ENCODE measurements at regions not wholly inside any gene's neighbourhood (a gene's known extent, or its start where the extent isn't known, plus 50 kb on each side); places are given as distances from the start of the nearest gene placed in this dataset.
A peak's percentile ranks its signal among the peaks of the same experiment; 100 is the strongest.

DNA sequence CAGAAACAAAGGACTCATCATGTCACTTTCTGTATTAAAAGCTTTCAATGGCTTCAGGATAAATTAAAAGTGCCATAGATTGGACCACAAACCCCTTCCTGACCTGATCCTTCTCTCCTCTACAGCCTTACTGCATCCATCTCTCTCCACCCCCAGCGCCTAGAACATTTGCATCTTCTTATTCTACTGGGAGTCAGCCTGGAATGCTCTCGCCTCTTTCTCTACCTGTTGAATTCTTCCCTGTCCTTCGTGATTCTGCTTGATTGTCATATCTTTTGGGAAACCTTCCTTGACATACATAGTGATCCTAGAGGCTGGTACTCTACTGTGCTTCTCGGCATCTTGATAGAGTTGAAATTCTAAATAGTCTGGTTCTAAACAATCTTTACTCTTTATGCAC lies 332.0 kb upstream of the PBX1 start:
- DNase-seq (ENCODE audit: low read depth) = no peak
- no peak overlapping the region for H3K4me3 ChIP-seq (ENCODE audit: low read length)
- TF ChIP-seq, protein P1, sequence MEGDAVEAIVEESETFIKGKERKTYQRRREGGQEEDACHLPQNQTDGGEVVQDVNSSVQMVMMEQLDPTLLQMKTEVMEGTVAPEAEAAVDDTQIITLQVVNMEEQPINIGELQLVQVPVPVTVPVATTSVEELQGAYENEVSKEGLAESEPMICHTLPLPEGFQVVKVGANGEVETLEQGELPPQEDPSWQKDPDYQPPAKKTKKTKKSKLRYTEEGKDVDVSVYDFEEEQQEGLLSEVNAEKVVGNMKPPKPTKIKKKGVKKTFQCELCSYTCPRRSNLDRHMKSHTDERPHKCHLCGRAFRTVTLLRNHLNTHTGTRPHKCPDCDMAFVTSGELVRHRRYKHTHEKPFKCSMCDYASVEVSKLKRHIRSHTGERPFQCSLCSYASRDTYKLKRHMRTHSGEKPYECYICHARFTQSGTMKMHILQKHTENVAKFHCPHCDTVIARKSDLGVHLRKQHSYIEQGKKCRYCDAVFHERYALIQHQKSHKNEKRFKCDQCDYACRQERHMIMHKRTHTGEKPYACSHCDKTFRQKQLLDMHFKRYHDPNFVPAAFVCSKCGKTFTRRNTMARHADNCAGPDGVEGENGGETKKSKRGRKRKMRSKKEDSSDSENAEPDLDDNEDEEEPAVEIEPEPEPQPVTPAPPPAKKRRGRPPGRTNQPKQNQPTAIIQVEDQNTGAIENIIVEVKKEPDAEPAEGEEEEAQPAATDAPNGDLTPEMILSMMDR (IDR thresholded peaks at IDR 0.05; ENCODE audit: insufficient read depth, low read depth, low read length, missing control alignments) = no peak

DNA sequence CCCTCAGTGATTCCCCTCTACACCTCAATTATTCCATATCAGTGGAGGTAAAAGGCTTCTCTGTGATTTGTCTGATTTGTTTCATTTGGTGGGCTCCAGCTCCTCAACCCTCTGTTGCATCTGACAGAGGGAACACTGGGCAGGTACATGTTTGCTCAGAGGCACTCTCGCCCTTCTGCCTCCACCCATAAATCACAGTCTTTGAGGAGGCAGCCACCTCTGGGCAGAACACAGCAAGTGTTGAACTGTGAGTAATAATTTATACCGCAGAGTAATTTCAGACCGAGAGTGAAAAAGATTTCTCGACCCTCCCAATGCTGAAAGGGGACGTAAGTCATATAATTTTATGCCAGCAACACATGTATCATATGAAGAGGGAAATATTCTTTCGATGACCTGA lies 330.1 kb upstream of the PBX1 start:
- no peak overlapping the region for H3K4me3 ChIP-seq (ENCODE audit: low read length)
- TF ChIP-seq, protein P1 (IDR thresholded peaks at IDR 0.05; ENCODE audit: insufficient read depth, low read depth, low read length, missing control alignments) = no peak
- no peak for DNase-seq (ENCODE audit: low read depth)

DNA sequence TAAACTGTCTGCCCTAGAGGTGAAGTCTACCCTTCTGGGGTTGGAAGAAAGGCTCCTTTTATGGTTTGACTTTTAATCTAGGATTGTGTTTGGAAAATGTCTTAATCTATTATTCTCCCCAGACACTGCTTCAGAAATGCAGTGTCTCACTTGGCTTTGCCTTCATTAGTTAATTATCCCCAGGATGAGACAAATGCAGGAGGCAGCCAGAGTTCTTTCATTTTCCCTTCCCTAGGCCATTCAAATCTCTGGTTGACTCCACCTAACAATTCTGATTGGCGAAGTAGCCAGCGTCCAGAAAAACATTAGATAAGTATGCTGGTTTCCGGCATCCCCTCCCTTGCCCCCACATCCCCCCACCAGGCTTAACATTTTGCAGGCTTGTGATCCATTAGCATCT lies 325.8 kb upstream of the PBX1 start:
- H3K4me3 ChIP-seq (ENCODE audit: low read length) = no peak overlapping the region
- DNase-seq (ENCODE audit: low read depth) = no peak
- TF ChIP-seq, protein P1 (IDR thresholded peaks at IDR 0.05; ENCODE audit: insufficient read depth, low read depth, low read length, missing control alignments) = no peak

DNA sequence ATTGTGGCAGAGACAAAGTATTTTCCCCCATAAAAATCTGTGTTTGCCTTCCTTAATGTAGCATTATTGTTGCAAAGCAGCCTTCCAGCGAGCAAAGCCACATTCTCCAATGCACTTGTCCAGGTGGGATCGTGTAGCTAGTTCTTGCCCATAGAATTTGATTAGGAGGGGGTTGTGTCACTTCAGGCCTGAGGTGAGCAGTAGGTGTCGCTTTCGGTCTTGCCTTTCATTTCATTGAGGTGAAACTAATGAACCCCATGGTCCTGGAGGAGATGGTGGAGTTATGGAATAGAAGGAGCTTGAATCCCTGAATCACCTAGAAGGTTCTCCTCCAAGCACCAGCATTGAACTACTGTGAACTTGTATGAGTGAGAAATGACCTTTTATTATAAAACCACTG lies 318.9 kb upstream of the PBX1 start:
- DNase-seq (ENCODE audit: low read depth) = peak; percentile 18
- no peak overlapping the region for H3K4me3 ChIP-seq (ENCODE audit: low read length)
- TF ChIP-seq, protein P1 (IDR thresholded peaks at IDR 0.05; ENCODE audit: insufficient read depth, low read depth, low read length, missing control alignments) = peak; percentile 33

DNA sequence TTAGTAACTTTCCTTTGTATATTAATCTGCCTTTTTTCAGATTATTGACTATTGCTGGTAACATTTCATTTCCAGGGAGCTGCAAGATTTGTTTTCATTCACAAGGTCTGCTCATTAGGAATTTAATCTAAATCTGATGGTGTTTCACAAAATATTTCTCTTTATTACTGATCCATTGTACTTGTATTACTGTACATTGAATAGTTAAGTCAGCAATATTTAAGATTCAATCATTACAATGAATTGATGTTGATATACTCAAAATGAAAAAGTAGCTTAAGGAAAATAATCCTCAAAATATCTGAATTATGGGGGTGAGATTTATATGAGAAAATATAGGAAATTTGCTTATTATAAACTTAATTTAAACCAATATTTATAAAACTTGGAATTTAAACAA lies 308.6 kb upstream of the PBX1 start:
- no peak for DNase-seq (ENCODE audit: low read depth)
- TF ChIP-seq, protein P1 (IDR thresholded peaks at IDR 0.05; ENCODE audit: insufficient read depth, low read depth, low read length, missing control alignments) = no peak
- no peak overlapping the region for H3K4me3 ChIP-seq (ENCODE audit: low read length)

DNA sequence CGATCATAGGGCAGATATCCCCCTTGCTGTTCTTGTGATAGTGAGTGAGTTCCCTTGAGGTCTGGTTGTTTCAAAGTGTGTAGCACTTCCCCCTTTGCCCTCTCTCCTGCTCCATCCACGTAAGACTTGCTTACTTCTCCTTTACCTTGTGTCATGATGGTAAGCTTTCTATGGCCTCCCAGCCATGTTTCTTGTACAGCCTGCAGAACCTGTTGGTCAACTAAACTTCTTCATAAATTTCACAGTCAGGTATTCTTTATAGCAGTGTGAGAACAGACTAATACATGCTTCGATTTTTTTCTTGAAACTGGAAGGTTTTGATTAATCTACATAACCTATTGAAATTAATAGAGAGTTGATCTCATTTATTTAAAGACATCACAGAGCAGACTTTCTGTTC lies 302.5 kb upstream of the PBX1 start:
- DNase-seq (ENCODE audit: low read depth) = peak; percentile 17
- TF ChIP-seq, protein P1 (IDR thresholded peaks at IDR 0.05; ENCODE audit: insufficient read depth, low read depth, low read length, missing control alignments) = no peak
- H3K4me3 ChIP-seq (ENCODE audit: low read length) = no peak overlapping the region

DNA sequence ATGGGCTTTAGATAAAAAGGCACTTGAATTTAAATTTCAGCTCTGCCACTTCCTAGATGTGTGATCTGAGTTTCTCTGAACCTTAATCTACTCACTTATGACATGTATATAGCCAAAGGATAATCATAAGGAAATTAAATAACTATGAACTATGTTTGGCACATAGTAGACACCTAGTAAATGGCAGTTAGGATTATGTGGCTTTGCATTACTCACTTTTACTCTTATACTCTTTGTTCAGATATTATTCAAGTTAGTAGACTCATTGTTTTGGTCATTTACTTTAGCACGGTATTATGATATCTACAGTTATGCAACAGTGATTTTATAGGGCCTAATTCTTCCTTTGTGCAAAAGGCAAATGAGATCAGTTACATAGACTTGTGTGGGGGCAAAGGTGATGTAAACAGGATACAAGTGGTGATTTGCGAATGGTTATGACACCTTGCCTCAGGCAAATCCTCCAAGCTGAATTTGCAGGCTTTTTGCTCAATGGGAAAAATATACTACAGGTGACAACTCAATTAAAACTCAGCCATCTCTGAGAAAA lies 297.2 kb upstream of the PBX1 start:
- peak; percentile 1 for DNase-seq (ENCODE audit: low read depth)
- no peak overlapping the region for H3K4me3 ChIP-seq (ENCODE audit: low read length)
- TF ChIP-seq, protein P1 (IDR thresholded peaks at IDR 0.05; ENCODE audit: insufficient read depth, low read depth, low read length, missing control alignments) = no peak

All from epithelial cell of esophagus (primary cell).